Peyer's patch (tissue), 4 donors: ENCODE measurements at regions not wholly inside any gene's neighbourhood (a gene's known extent, or its start where the extent isn't known, plus 50 kb on each side); places are given as distances from the start of the nearest gene placed in this dataset.

ENCODE experiments used
- POLR2A ChIP-seq, 2 donors: fragments of 450-650 bp; IDR thresholded peaks; one replicate each; pipeline ENCODE4 v1.5.1; 2017; ENCODE audit warnings: antibody characterized with exemption in 2 of 2, mild to moderate bottlenecking in 2 of 2, moderate library complexity in 2 of 2
- TF ChIP-seq, protein P1 (sequence below), 6 experiments: fragments of 450-650 bp in 4 of 6; fragments of 200-600 bp in 2 of 6; sonication (generic) in 1 of 6; IDR thresholded peaks; one replicate each; pipeline ENCODE4 v1.5.1; 2017 to 2019; ENCODE audit warnings: antibody characterized with exemption in 6 of 6, mild to moderate bottlenecking in 3 of 6, moderate library complexity in 1 of 6

- TF ChIP-seq, protein P1, sequence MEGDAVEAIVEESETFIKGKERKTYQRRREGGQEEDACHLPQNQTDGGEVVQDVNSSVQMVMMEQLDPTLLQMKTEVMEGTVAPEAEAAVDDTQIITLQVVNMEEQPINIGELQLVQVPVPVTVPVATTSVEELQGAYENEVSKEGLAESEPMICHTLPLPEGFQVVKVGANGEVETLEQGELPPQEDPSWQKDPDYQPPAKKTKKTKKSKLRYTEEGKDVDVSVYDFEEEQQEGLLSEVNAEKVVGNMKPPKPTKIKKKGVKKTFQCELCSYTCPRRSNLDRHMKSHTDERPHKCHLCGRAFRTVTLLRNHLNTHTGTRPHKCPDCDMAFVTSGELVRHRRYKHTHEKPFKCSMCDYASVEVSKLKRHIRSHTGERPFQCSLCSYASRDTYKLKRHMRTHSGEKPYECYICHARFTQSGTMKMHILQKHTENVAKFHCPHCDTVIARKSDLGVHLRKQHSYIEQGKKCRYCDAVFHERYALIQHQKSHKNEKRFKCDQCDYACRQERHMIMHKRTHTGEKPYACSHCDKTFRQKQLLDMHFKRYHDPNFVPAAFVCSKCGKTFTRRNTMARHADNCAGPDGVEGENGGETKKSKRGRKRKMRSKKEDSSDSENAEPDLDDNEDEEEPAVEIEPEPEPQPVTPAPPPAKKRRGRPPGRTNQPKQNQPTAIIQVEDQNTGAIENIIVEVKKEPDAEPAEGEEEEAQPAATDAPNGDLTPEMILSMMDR (IDR thresholded peaks at IDR 0.05): no peak
- TF ChIP-seq POLR2A (IDR thresholded peaks at IDR 0.05): no peak
Observed at GRCh38 chr4:100838286-100838685, 320.5 kb upstream of the EMCN start.
